HG02642 (cell line): ENCODE measurements at regions not wholly inside any gene's neighbourhood (a gene's known extent, or its start where the extent isn't known, plus 50 kb on each side); places are given as distances from the start of the nearest gene placed in this dataset.
"Not testable (repeated sequence)": the region's sequence is repeated elsewhere in the genome, so short reads cannot be mapped to it uniquely, and the experiment has no call there.

Source experiments
- ATAC-seq: cut with Tn5 transposase; IDR thresholded peaks from one replicate; pipeline ENCODE4 v1.9.1; 2021; ENCODE audit warnings: mild to moderate bottlenecking; ENCODE audit not compliant: unreplicated experiment, poor library complexity

GRCh38 chr4:125262502-125262901 is 52.3 kb upstream of the FAT4 start:
- no peak for ATAC-seq

GRCh38 chr4:125262079-125262478 is 52.7 kb upstream of the FAT4 start:
- no peak for ATAC-seq

- ATAC-seq: no peak
Measured at GRCh38 chr4:125254106-125254505, 60.6 kb upstream of the FAT4 start.

GRCh38 chr4:125244848-125245450 is 69.8 kb upstream of the FAT4 start:
- ATAC-seq: no peak

- no peak for ATAC-seq
Measured at GRCh38 chr4:125243789-125244397, 70.9 kb upstream of the FAT4 start.

GRCh38 chr4:125235971-125236370 is 78.8 kb upstream of the FAT4 start:
- ATAC-seq: no peak

GRCh38 chr4:125231661-125232060 is 83.1 kb upstream of the FAT4 start:
- ATAC-seq: no peak

- no peak for ATAC-seq
Measured at GRCh38 chr4:125229596-125230058, 85.1 kb upstream of the FAT4 start.

GRCh38 chr4:125225806-125226205 is 88.9 kb upstream of the FAT4 start:
- ATAC-seq: no peak

GRCh38 chr4:125200556-125200955 is 114.2 kb upstream of the FAT4 start:
- ATAC-seq: no peak

GRCh38 chr4:125198916-125199315 is 115.8 kb upstream of the FAT4 start:
- ATAC-seq: no peak

GRCh38 chr4:125191874-125192459 is 122.8 kb upstream of the FAT4 start:
- not testable (repeated sequence) for ATAC-seq

- no peak for ATAC-seq
Measured at GRCh38 chr4:125191232-125191631, 123.5 kb upstream of the FAT4 start.

GRCh38 chr4:125187226-125188176 is 127.3 kb upstream of the FAT4 start:
- ATAC-seq: no peak

- ATAC-seq: no peak
Measured at GRCh38 chr4:125184116-125184515, 130.6 kb upstream of the FAT4 start.

- ATAC-seq: no peak
Measured at GRCh38 chr4:125181804-125182203, 133.0 kb upstream of the FAT4 start.

GRCh38 chr4:125179727-125180126 is 135.0 kb upstream of the FAT4 start:
- ATAC-seq: no peak

GRCh38 chr4:125169192-125169591 is 145.6 kb upstream of the FAT4 start:
- no peak for ATAC-seq

GRCh38 chr4:125168531-125168930 is 146.2 kb upstream of the FAT4 start:
- ATAC-seq: no peak

- not testable (repeated sequence) for ATAC-seq
Measured at GRCh38 chr4:125166012-125166411, 148.7 kb upstream of the FAT4 start.

GRCh38 chr4:125159001-125159400 is 155.8 kb upstream of the FAT4 start:
- ATAC-seq: no peak
